G401 (cell line): ENCODE measurements at regions not wholly inside any gene's neighbourhood (a gene's known extent, or its start where the extent isn't known, plus 50 kb on each side); places are given as distances from the start of the nearest gene placed in this dataset.
"Not testable (repeated sequence)": the region's sequence is repeated elsewhere in the genome, so short reads cannot be mapped to it uniquely, and the experiment has no call there.

Experiments
- DNase-seq: peaks from one replicate; pipeline ENCODE4 v3.0.0-alpha.2; 2015; ENCODE audit warnings: low spot score
- in situ Hi-C: cut with HindIII; loops from 2 replicates; pipeline ENCODE4 v1.10.0; 2016; ENCODE audit warnings: low sequenced_read_pairs, mixed read lengths

- no peak for DNase-seq
- in situ Hi-C loops, result no loop called here
Measured at GRCh38 chr13:69649063-69649392, 458.6 kb upstream of the ATXN8OS start.

DNA sequence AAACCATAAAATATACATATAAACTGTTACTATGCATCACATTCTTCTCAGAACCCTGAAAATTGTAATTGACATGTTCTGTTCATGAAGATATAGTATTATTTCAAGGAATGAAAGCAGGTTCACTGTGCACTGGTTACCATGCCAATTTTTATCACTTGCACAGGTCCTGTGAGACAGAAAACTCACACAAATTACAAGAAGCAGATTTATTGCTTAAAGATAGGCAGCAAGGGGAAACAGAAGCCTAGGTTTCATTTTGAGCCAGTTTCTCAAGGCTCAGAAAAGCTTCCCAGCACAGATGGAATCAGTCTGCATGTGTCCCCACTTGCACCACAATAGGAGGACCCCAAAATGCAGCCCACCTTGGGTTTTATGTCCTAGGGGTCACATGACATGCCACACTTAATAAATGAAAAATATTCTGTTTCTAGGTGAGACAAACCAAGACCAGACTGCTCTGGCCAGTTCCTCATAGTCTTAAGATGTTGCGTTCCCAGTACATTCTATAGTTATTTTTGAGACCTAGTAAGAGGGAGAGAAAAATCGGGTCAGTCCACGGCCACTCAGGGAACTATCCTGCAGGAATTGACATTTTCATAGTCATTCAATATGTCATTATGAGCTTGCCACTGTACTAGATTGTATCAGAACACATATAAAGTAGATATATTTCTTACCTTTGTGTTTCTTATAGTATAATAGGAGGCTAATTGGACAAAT is 459.1 kb upstream of the ATXN8OS start:
- in situ Hi-C loops, result no loop called here
- DNase-seq, result no peak

- DNase-seq, result no peak
- in situ Hi-C loops, result no loop called here
Measured at GRCh38 chr13:69644447-69644846, 463.2 kb upstream of the ATXN8OS start.

DNA sequence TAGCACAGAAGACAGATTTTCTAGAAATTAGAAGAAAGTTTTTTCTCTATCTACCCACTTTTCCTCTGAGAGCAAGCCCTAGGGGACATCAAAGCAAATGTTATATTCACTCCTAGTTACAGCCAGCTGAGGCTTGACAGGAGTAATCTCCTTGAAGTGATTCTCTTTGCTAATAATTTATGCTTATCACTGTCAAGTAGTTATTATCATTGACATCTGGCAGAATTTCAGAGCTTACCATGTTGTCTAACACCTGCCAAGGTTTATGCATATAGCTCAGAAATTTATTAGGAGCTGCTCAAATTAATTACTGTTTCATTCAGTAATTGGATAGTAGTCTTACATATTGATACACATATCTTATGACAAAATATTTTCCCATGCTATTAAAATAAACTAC is 465.9 kb upstream of the ATXN8OS start:
- in situ Hi-C loops, result no loop called here
- DNase-seq, result no peak

GRCh38 chr13:69633044-69633443 is 474.6 kb upstream of the ATXN8OS start:
- in situ Hi-C loops, result no loop called here
- DNase-seq, result no peak

- in situ Hi-C loops, result no loop called here
- no peak for DNase-seq
Measured at GRCh38 chr13:69623973-69624372, 483.7 kb upstream of the ATXN8OS start.

GRCh38 chr13:69619651-69620050 is 488.0 kb upstream of the ATXN8OS start:
- in situ Hi-C loops, result no loop called here
- peak; percentile 53 for DNase-seq

- in situ Hi-C loops, result no loop called here
- DNase-seq, result no peak
Measured at GRCh38 chr13:69618838-69619237, 488.8 kb upstream of the ATXN8OS start.

- no peak for DNase-seq
- in situ Hi-C loops, result no loop called here
Measured at GRCh38 chr13:69618393-69618792, 489.2 kb upstream of the ATXN8OS start.

DNA sequence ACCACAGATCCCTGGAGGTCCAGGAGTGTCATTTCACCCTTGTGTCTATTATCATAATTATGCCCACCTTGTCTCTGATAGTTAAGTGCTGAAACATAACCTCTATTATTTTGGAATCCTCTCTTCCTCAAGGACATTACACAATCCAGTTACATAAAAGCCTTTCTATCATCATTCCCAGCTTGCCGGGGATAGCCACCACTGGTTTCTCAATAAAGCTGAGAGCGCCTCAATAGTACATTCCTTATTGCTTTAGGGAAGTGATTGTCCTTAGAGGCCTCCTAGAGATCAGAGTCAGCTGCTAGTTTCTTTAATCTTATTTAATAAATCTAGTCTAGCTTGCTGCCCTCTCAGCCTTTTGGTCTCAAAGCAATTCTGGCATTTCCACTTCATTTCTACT is 490.0 kb upstream of the ATXN8OS start:
- DNase-seq, result no peak
- in situ Hi-C loops, result no loop called here

DNA sequence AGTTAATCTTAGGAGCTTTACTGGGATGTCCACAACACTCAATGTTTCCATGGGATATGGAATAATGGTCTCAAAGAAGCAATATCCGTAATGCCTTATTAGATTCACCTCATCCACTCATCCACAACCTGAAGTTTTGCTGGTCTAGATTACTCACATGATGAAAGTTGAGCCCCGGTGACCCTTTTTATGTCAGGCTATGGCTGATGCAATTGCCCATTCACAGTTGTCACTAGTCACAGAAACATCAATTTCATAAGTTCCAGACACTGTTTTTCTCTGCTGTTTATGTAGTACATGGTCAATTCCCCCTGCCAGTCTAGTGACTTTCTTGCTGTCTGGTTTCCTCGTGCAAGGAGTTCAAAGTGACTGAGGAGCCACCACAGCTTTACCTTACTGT is 491.2 kb upstream of the ATXN8OS start:
- DNase-seq, result no peak
- in situ Hi-C loops, result no loop called here

DNA sequence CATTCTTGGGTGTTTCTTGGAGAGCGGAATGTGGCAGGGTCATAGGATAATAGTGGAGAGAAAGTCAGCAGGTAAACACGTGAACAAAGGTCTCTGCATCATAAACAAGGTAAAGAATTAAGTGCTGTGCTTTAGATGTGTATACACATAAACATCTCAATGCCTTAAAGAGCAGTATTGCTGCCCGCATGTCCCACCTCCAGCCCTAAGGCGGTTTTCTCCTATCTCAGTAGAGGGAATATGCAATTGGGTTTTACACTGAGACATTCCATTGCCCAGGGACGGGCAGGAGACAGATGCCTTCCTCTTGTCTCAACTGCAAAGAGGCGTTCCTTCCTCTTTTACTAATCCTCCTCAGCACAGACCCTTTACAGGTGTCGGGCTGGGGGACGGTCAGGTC is 492.6 kb upstream of the ATXN8OS start:
- DNase-seq, in situ Hi-C loops: not testable (repeated sequence)

DNA sequence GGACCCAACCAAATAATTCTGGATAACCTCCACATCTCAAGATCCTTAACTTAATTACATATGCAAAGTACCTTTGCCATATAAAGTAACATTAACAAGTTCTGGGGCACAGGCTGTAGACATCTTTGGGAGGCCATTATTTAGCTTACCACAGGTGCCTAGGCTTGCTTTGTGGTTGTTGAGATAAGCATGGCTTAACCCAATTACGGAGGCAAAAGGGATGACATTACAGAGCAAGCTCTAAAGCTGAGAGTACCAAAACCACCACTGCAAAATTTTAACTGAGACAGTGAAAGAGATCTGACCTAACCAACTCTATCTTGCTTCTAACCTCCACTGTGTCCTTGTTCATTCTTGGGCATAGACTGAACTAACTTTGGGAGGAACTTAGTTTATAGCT is 502.9 kb upstream of the ATXN8OS start:
- in situ Hi-C loops, result no loop called here

GRCh38 chr13:69603144-69603853 is 504.3 kb upstream of the ATXN8OS start:
- no peak for DNase-seq
- in situ Hi-C loops, result no loop called here

More for the DNA sequence above, 502.9 kb upstream of the ATXN8OS start:
- DNase-seq, result no peak

DNA sequence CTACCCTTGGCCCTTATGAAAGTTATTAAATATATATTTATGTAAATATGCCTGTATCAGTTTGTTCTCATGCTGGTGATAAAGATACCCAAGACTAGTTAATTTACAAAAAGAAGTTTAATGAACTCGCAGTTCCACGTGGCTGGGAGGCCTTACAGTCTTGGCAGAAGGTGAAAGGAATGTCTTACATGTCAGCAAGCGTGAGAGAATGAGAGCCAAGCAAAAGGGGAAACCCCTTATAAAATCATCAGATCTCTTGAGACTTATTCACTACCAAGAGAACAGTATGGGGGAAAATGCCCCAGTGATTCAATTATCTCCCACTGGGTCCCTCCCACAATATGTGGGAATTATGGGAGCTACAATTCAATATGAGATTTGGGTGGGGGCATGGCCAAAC is 506.0 kb upstream of the ATXN8OS start:
- no peak for DNase-seq
- in situ Hi-C loops, result no loop called here

GRCh38 chr13:69600811-69601210 is 506.8 kb upstream of the ATXN8OS start:
- no peak for DNase-seq
- in situ Hi-C loops, result no loop called here

DNA sequence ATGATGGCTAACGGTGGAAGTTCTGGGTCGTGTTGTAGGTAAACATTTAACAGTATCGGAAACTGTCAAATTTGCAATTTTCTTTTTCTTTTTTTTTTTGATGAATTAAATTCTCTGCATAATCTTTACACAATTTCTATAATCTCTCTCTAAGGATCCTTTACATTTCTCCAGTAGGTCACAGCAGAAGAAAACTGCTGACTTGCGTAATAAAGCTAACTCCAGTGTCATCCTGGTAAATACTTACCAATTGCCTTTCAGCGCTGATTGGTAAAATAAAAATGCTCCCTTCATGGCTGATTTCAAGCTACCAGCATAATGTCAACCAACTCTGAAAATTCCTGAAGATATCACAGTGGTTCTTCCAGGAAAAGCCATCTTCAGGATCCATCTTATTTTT is 510.5 kb upstream of the ATXN8OS start:
- in situ Hi-C loops, result no loop called here
- no peak for DNase-seq

- DNase-seq, result no peak
- in situ Hi-C loops, result no loop called here
Measured at GRCh38 chr13:69595181-69595580, 512.4 kb upstream of the ATXN8OS start.

DNA sequence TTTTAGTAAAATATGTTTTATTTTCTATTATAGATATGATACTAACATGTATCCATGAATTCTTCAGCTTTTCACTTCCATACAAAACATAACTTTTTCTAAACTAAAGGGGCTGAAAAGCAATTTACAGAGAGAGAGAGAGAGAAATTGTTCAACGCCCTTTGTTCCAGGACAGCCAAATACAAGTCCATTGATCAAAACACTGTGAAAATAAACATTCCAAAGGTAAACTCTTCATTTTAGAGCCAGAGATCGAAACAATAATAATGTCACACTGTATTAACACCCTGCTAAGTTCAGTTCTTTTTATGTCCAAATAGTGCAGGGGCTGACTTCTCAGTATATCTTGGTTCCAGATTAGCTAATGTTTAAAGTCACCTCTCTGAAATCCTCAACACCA is 516.2 kb upstream of the ATXN8OS start:
- in situ Hi-C loops, result no loop called here

GRCh38 chr13:69589531-69590235 is 517.9 kb upstream of the ATXN8OS start:
- in situ Hi-C loops, result no loop called here
- no peak for DNase-seq

More for the DNA sequence above, 516.2 kb upstream of the ATXN8OS start:
- DNase-seq, result no peak
